GM21786 (cell line): ENCODE measurements at regions not wholly inside any gene's neighbourhood (a gene's known extent, or its start where the extent isn't known, plus 50 kb on each side); places are given as distances from the start of the nearest gene placed in this dataset.

Experiments used
- ATAC-seq: cut with Tn5 transposase; IDR thresholded peaks from one replicate; pipeline ENCODE4 v1.9.1; 2021; ENCODE audit not compliant: unreplicated experiment

GRCh38 chr19:31693933-31694269 is 344.7 kb upstream of the TSHZ3 start:
- ATAC-seq: no peak

- ATAC-seq: no peak
Measured at GRCh38 chr19:31694761-31695160, 345.5 kb upstream of the TSHZ3 start.

GRCh38 chr19:31699421-31699820 is 350.2 kb upstream of the TSHZ3 start:
- ATAC-seq: no peak

- no peak for ATAC-seq
Measured at GRCh38 chr19:31701146-31701545, 351.9 kb upstream of the TSHZ3 start.

GRCh38 chr19:31705656-31706055 is 356.4 kb upstream of the TSHZ3 start:
- ATAC-seq: no peak

GRCh38 chr19:31706131-31706530 is 356.9 kb upstream of the TSHZ3 start:
- no peak for ATAC-seq

- ATAC-seq: no peak
Measured at GRCh38 chr19:31706691-31707620, 357.7 kb upstream of the TSHZ3 start.

- no peak for ATAC-seq
Measured at GRCh38 chr19:31708520-31708919, 359.3 kb upstream of the TSHZ3 start.

- no peak for ATAC-seq
Measured at GRCh38 chr19:31709476-31709875, 360.2 kb upstream of the TSHZ3 start.

- no peak for ATAC-seq
Measured at GRCh38 chr19:31715249-31715945, 366.2 kb upstream of the TSHZ3 start.

GRCh38 chr19:31716826-31717225 is 367.6 kb upstream of the TSHZ3 start:
- no peak for ATAC-seq

GRCh38 chr19:31717269-31717923 is 368.2 kb upstream of the TSHZ3 start:
- ATAC-seq: no peak

GRCh38 chr19:31718032-31718431 is 368.8 kb upstream of the TSHZ3 start:
- ATAC-seq: no peak

- ATAC-seq: no peak
Measured at GRCh38 chr19:31718898-31719297, 369.7 kb upstream of the TSHZ3 start.

GRCh38 chr19:31723101-31723500 is 373.9 kb upstream of the TSHZ3 start:
- no peak for ATAC-seq

GRCh38 chr19:31725051-31725450 is 375.8 kb upstream of the TSHZ3 start:
- ATAC-seq: no peak

- ATAC-seq: no peak
Measured at GRCh38 chr19:31727536-31727935, 378.3 kb upstream of the TSHZ3 start.

- no peak for ATAC-seq
Measured at GRCh38 chr19:31730270-31730669, 381.0 kb upstream of the TSHZ3 start.

GRCh38 chr19:31733591-31733990 is 384.4 kb upstream of the TSHZ3 start:
- ATAC-seq: no peak

- ATAC-seq: no peak
Measured at GRCh38 chr19:31742249-31742648, 393.0 kb upstream of the TSHZ3 start.

- no peak for ATAC-seq
Measured at GRCh38 chr19:31745731-31746130, 396.5 kb upstream of the TSHZ3 start.

- no peak for ATAC-seq
Measured at GRCh38 chr19:31749231-31749630, 400.0 kb upstream of the TSHZ3 start.
